ENCODE measurements at regions not wholly inside any gene's neighbourhood (a gene's known extent, or its start where the extent isn't known, plus 50 kb on each side); places are given as distances from the start of the nearest gene placed in this dataset.
"Not testable (repeated sequence)": the region's sequence is repeated elsewhere in the genome, so short reads cannot be mapped to it uniquely, and the experiment has no call there.

GRCh38 chr1:196114193-196114592 lies 494.0 kb downstream of the KCNT2 start:
- H3K4me1 Mint-ChIP-seq (ENCODE audit: low read depth) = no peaks in the 10 kb centered on the region
- peaks cover 7% of the 10 kb centered on the region for H3K9me3 Mint-ChIP-seq
- H3K27ac Mint-ChIP-seq = no peak overlapping the region
- H3K4me3 Mint-ChIP-seq = no peak overlapping the region
- no peaks in the 10 kb centered on the region for H3K27me3 Mint-ChIP-seq (ENCODE audit: low read depth)
- H3K36me3 Mint-ChIP-seq (ENCODE audit: low read depth) = no peaks in the 10 kb centered on the region

GRCh38 chr1:196108990-196109389 lies 499.2 kb downstream of the KCNT2 start:
- not testable (repeated sequence) for H3K27ac Mint-ChIP-seq; H3K9me3 Mint-ChIP-seq; H3K4me1 Mint-ChIP-seq (ENCODE audit: low read depth); H3K4me3 Mint-ChIP-seq; H3K36me3 Mint-ChIP-seq (ENCODE audit: low read depth); H3K27me3 Mint-ChIP-seq (ENCODE audit: low read depth)

- H3K36me3 Mint-ChIP-seq (ENCODE audit: low read depth) = no peaks in the 10 kb centered on the region
- H3K4me1 Mint-ChIP-seq (ENCODE audit: low read depth) = no peaks in the 10 kb centered on the region
- H3K4me3 Mint-ChIP-seq = no peak overlapping the region
- peaks cover 11% of the 10 kb centered on the region for H3K9me3 Mint-ChIP-seq
- no peak overlapping the region for H3K27ac Mint-ChIP-seq
- H3K27me3 Mint-ChIP-seq (ENCODE audit: low read depth) = no peaks in the 10 kb centered on the region
Observed at GRCh38 chr1:196105901-196106300, 502.3 kb downstream of the KCNT2 start.

- Mint-ChIP-seq H3K4me3 (no peak overlapping the region), H3K27me3 (ENCODE audit: low read depth) (no peaks in the 10 kb centered on the region), H3K4me1 (ENCODE audit: low read depth) (no peaks in the 10 kb centered on the region), H3K27ac (no peak overlapping the region), H3K9me3 (peaks cover 4% of the 10 kb centered on the region), H3K36me3 (ENCODE audit: low read depth) (no peaks in the 10 kb centered on the region)
Observed at GRCh38 chr1:196102826-196103225, 505.4 kb downstream of the KCNT2 start.

- no peaks in the 10 kb centered on the region for H3K4me1 Mint-ChIP-seq (ENCODE audit: low read depth)
- no peak overlapping the region for H3K4me3 Mint-ChIP-seq
- no peaks in the 10 kb centered on the region for H3K27me3 Mint-ChIP-seq (ENCODE audit: low read depth)
Observed at GRCh38 chr1:196098000-196098399, 510.2 kb downstream of the KCNT2 start.

GRCh38 chr1:196094821-196095220 lies 513.4 kb downstream of the KCNT2 start:
- Mint-ChIP-seq H3K27ac (no peak overlapping the region), H3K36me3 (ENCODE audit: low read depth) (no peaks in the 10 kb centered on the region), H3K4me3 (no peak overlapping the region), H3K4me1 (ENCODE audit: low read depth) (no peaks in the 10 kb centered on the region), H3K27me3 (ENCODE audit: low read depth) (no peaks in the 10 kb centered on the region), H3K9me3 (no peaks in the 10 kb centered on the region)

More at GRCh38 chr1:196098000-196098399, 510.2 kb downstream of the KCNT2 start:
- Mint-ChIP-seq H3K9me3 (no peaks in the 10 kb centered on the region), H3K36me3 (ENCODE audit: low read depth) (no peaks in the 10 kb centered on the region), H3K27ac (no peak overlapping the region)

- no peaks in the 10 kb centered on the region for H3K36me3 Mint-ChIP-seq (ENCODE audit: low read depth)
Observed at GRCh38 chr1:196091397-196092135, 516.7 kb downstream of the KCNT2 start.

GRCh38 chr1:196090226-196090625 lies 518.0 kb downstream of the KCNT2 start:
- no peaks in the 10 kb centered on the region for H3K9me3 Mint-ChIP-seq

More at GRCh38 chr1:196091397-196092135, 516.7 kb downstream of the KCNT2 start:
- Mint-ChIP-seq H3K27ac (no peak overlapping the region), H3K4me1 (ENCODE audit: low read depth) (no peaks in the 10 kb centered on the region), H3K4me3 (no peak overlapping the region), H3K27me3 (ENCODE audit: low read depth) (no peaks in the 10 kb centered on the region), H3K9me3 (no peaks in the 10 kb centered on the region)

GRCh38 chr1:196088541-196088940 lies 519.7 kb downstream of the KCNT2 start:
- no peak overlapping the region for H3K27ac Mint-ChIP-seq
- no peaks in the 10 kb centered on the region for H3K4me1 Mint-ChIP-seq (ENCODE audit: low read depth)
- no peak overlapping the region for H3K4me3 Mint-ChIP-seq
- no peaks in the 10 kb centered on the region for H3K9me3 Mint-ChIP-seq
- H3K36me3 Mint-ChIP-seq (ENCODE audit: low read depth) = no peaks in the 10 kb centered on the region
- H3K27me3 Mint-ChIP-seq (ENCODE audit: low read depth) = no peaks in the 10 kb centered on the region

More at GRCh38 chr1:196090226-196090625, 518.0 kb downstream of the KCNT2 start:
- H3K4me3 Mint-ChIP-seq = no peak overlapping the region
- H3K27me3 Mint-ChIP-seq (ENCODE audit: low read depth) = no peaks in the 10 kb centered on the region
- H3K36me3 Mint-ChIP-seq (ENCODE audit: low read depth) = no peaks in the 10 kb centered on the region
- H3K27ac Mint-ChIP-seq = no peak overlapping the region
- H3K4me1 Mint-ChIP-seq (ENCODE audit: low read depth) = no peaks in the 10 kb centered on the region

- Mint-ChIP-seq H3K27ac (no peak overlapping the region), H3K36me3 (ENCODE audit: low read depth) (no peaks in the 10 kb centered on the region), H3K27me3 (ENCODE audit: low read depth) (no peaks in the 10 kb centered on the region), H3K9me3 (no peaks in the 10 kb centered on the region), H3K4me1 (ENCODE audit: low read depth) (no peaks in the 10 kb centered on the region), H3K4me3 (no peak overlapping the region)
Observed at GRCh38 chr1:196078691-196079090, 529.5 kb downstream of the KCNT2 start.

GRCh38 chr1:196075621-196076020 lies 532.6 kb downstream of the KCNT2 start:
- no peaks in the 10 kb centered on the region for H3K4me1 Mint-ChIP-seq (ENCODE audit: low read depth)
- H3K4me3 Mint-ChIP-seq = no peak overlapping the region
- no peaks in the 10 kb centered on the region for H3K36me3 Mint-ChIP-seq (ENCODE audit: low read depth)
- H3K27me3 Mint-ChIP-seq (ENCODE audit: low read depth) = no peaks in the 10 kb centered on the region
- no peak overlapping the region for H3K27ac Mint-ChIP-seq
- no peaks in the 10 kb centered on the region for H3K9me3 Mint-ChIP-seq

- H3K4me1 Mint-ChIP-seq (ENCODE audit: low read depth) = no peaks in the 10 kb centered on the region
- no peaks in the 10 kb centered on the region for H3K36me3 Mint-ChIP-seq (ENCODE audit: low read depth)
- no peak overlapping the region for H3K27ac Mint-ChIP-seq
- H3K9me3 Mint-ChIP-seq = no peaks in the 10 kb centered on the region
- no peaks in the 10 kb centered on the region for H3K27me3 Mint-ChIP-seq (ENCODE audit: low read depth)
- H3K4me3 Mint-ChIP-seq = no peak overlapping the region
Observed at GRCh38 chr1:196074182-196074581, 534.1 kb downstream of the KCNT2 start.

GRCh38 chr1:196071447-196071846 lies 536.8 kb downstream of the KCNT2 start:
- Mint-ChIP-seq H3K27ac (no peak overlapping the region), H3K36me3 (ENCODE audit: low read depth) (no peaks in the 10 kb centered on the region), H3K9me3 (no peaks in the 10 kb centered on the region), H3K4me1 (ENCODE audit: low read depth) (no peaks in the 10 kb centered on the region), H3K4me3 (no peak overlapping the region), H3K27me3 (ENCODE audit: low read depth) (no peaks in the 10 kb centered on the region)

- no peaks in the 10 kb centered on the region for H3K4me1 Mint-ChIP-seq (ENCODE audit: low read depth)
- H3K9me3 Mint-ChIP-seq = no peaks in the 10 kb centered on the region
- H3K27me3 Mint-ChIP-seq (ENCODE audit: low read depth) = no peaks in the 10 kb centered on the region
- H3K27ac Mint-ChIP-seq = no peak overlapping the region
- H3K4me3 Mint-ChIP-seq = no peak overlapping the region
- no peaks in the 10 kb centered on the region for H3K36me3 Mint-ChIP-seq (ENCODE audit: low read depth)
Observed at GRCh38 chr1:196070940-196071339, 537.3 kb downstream of the KCNT2 start.

GRCh38 chr1:196063952-196064351 lies 544.3 kb downstream of the KCNT2 start:
- Mint-ChIP-seq H3K36me3 (ENCODE audit: low read depth) (no peaks in the 10 kb centered on the region), H3K9me3 (no peaks in the 10 kb centered on the region), H3K27me3 (ENCODE audit: low read depth) (no peaks in the 10 kb centered on the region), H3K27ac (no peak overlapping the region), H3K4me1 (ENCODE audit: low read depth) (no peaks in the 10 kb centered on the region), H3K4me3 (no peak overlapping the region)

GRCh38 chr1:196063294-196063693 lies 544.9 kb downstream of the KCNT2 start:
- Mint-ChIP-seq H3K9me3 (no peaks in the 10 kb centered on the region), H3K4me1 (ENCODE audit: low read depth) (no peaks in the 10 kb centered on the region), H3K27me3 (ENCODE audit: low read depth) (no peaks in the 10 kb centered on the region), H3K4me3 (no peak overlapping the region), H3K27ac (no peak overlapping the region), H3K36me3 (ENCODE audit: low read depth) (no peaks in the 10 kb centered on the region)
